ENCODE measurements at regions not wholly inside any gene's neighbourhood (a gene's known extent, or its start where the extent isn't known, plus 50 kb on each side); places are given as distances from the start of the nearest gene placed in this dataset.

GRCh38 chr17:77449373-77449907 lies 308.7 kb downstream of the SEC14L1 start:
- Histone ChIP-seq H3K4me1 (ENCODE audit: low read depth, poor library complexity, severe bottlenecking) (peaks cover 52% of the 10 kb centered on the region), H2AFZ (ENCODE audit: low read depth) (no peak overlapping the region), H4K20me1 (ENCODE audit: insufficient read depth) (no peaks in the 10 kb centered on the region), H3K9ac (no peak overlapping the region), H3K4me3 (IDR thresholded peaks at IDR 0.05; ENCODE audit: insufficient read depth, low read depth, low read length) (no peak overlapping the region), H3K27ac (no peak overlapping the region), H3K79me2 (ENCODE audit: insufficient read depth, low read depth) (peaks cover 97% of the 10 kb centered on the region), H3K4me2 (no peak overlapping the region; the same call in 1 of the 2 replicates), H3K36me3 (ENCODE audit: insufficient read depth) (no peaks in the 10 kb centered on the region), H3K27me3 (ENCODE audit: insufficient read depth, low read depth) (no peaks in the 10 kb centered on the region)
- TF ChIP-seq CTCF (conservative IDR thresholded peaks at IDR 0.05; ENCODE audit: low read depth, low read length): no peak

- H3K27ac ChIP-seq: no peak overlapping the region
Measured at GRCh38 chr17:77449908-77450741, 309.4 kb downstream of the SEC14L1 start.

GRCh38 chr17:77450742-77451244 lies 310.0 kb downstream of the SEC14L1 start:
- Histone ChIP-seq H2AFZ (ENCODE audit: low read depth) (no peak overlapping the region), H3K36me3 (ENCODE audit: insufficient read depth) (no peaks in the 10 kb centered on the region), H3K9ac (no peak overlapping the region), H3K4me2 (no peak overlapping the region), H3K27ac (no peak overlapping the region), H4K20me1 (ENCODE audit: insufficient read depth) (no peaks in the 10 kb centered on the region), H3K4me1 (ENCODE audit: low read depth, poor library complexity, severe bottlenecking) (peaks cover 39% of the 10 kb centered on the region), H3K79me2 (ENCODE audit: insufficient read depth, low read depth) (peaks cover 97% of the 10 kb centered on the region), H3K4me3 (IDR thresholded peaks at IDR 0.05; ENCODE audit: insufficient read depth, low read depth, low read length) (no peak overlapping the region), H3K27me3 (ENCODE audit: insufficient read depth, low read depth) (no peaks in the 10 kb centered on the region)
- TF ChIP-seq CTCF (conservative IDR thresholded peaks at IDR 0.05; ENCODE audit: low read depth, low read length): no peak

More at GRCh38 chr17:77449908-77450741, 309.4 kb downstream of the SEC14L1 start:
- Histone ChIP-seq H2AFZ (ENCODE audit: low read depth) (no peak overlapping the region), H3K4me3 (IDR thresholded peaks at IDR 0.05; ENCODE audit: insufficient read depth, low read depth, low read length) (no peak overlapping the region), H3K36me3 (ENCODE audit: insufficient read depth) (no peaks in the 10 kb centered on the region), H3K79me2 (ENCODE audit: insufficient read depth, low read depth) (peaks cover 97% of the 10 kb centered on the region), H3K4me1 (ENCODE audit: low read depth, poor library complexity, severe bottlenecking) (peaks cover 46% of the 10 kb centered on the region), H3K9ac (no peak overlapping the region), H3K27me3 (ENCODE audit: insufficient read depth, low read depth) (no peaks in the 10 kb centered on the region), H3K4me2 (no peak overlapping the region), H4K20me1 (ENCODE audit: insufficient read depth) (no peaks in the 10 kb centered on the region)
- no peak for TF ChIP-seq CTCF (conservative IDR thresholded peaks at IDR 0.05; ENCODE audit: low read depth, low read length)

DNA sequence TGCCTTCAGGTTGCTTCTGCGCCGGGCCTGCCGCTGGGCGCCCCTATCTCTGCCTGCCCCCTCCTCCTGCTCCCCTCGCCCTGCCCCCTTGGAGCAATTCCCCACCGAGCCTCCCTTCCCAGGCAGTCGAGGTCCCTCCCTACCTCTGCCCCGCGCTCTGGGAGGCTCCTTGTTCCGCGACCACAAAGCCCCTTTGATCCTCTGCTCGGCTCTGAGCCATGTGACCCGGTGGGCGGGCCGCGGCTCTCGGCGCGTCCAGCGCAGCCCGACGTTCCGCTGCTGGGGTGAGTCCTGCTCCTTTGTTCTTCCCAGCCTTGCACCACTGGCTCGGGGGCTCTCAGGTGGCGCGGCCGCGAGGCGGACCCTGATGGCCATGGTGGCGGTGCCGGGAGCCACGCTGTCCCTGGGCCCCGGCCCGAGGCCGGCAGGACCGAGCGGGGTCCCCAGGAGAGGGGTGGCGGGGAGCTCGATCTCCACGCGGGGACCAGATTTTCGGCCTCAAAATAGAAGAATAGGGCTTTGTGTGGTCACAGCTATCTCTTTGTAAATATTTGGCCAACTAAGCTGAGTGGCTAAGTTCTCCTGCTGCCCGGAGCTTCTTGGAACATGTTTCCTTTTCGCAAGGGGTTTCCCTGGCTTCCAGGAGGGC lies 310.6 kb downstream of the SEC14L1 start:
- Histone ChIP-seq H3K79me2 (ENCODE audit: insufficient read depth, low read depth) (peaks cover 95% of the 10 kb centered on the region), H3K36me3 (ENCODE audit: insufficient read depth) (no peaks in the 10 kb centered on the region), H3K9ac (no peak overlapping the region), H2AFZ (ENCODE audit: low read depth) (no peak overlapping the region), H4K20me1 (ENCODE audit: insufficient read depth) (no peaks in the 10 kb centered on the region), H3K27me3 (ENCODE audit: insufficient read depth, low read depth) (no peaks in the 10 kb centered on the region), H3K4me1 (ENCODE audit: low read depth, poor library complexity, severe bottlenecking) (peaks cover 33% of the 10 kb centered on the region), H3K4me3 (IDR thresholded peaks at IDR 0.05; ENCODE audit: insufficient read depth, low read depth, low read length) (no peak overlapping the region), H3K27ac (no peak overlapping the region), H3K4me2 (no peak overlapping the region)
- TF ChIP-seq CTCF (conservative IDR thresholded peaks at IDR 0.05; ENCODE audit: low read depth, low read length): no peak
